RWPE1 (cell line): ENCODE measurements at regions not wholly inside any gene's neighbourhood (a gene's known extent, or its start where the extent isn't known, plus 50 kb on each side); places are given as distances from the start of the nearest gene placed in this dataset.

Experiments
- CTCF ChIA-PET: fragments of 350-600 bp; sonication (Branson Sonifier 250); formaldehyde crosslinking; extraction: SDS; loops from one replicate; lab custom pipeline; 2021; lab: Yijun Ruan, JAX
- POLR2A ChIA-PET: fragments of 400-600 bp; formaldehyde crosslinking; extraction: SDS; loops from one replicate; lab custom pipeline; 2020; ENCODE audit warnings: antibody characterized with exemption; ENCODE audit not compliant: low non-redundant PET; lab: Yijun Ruan, JAX
- DNase-seq: peaks from one replicate; pipeline ENCODE4 v3.0.0; 2012; ENCODE audit warnings: low spot score
- H3K27ac ChIP-seq: fragments of 450-650 bp; 2 replicates; pipeline ENCODE4 v1.5.1; 2017
- CTCF ChIP-seq: fragments of 450-650 bp; conservative IDR thresholded peaks from 2 replicates; pipeline ENCODE4 v1.5.1; 2017; ENCODE audit warnings: low read depth, mild to moderate bottlenecking

GRCh38 chr7:56174346-56174874, 58.2 kb upstream of the NUPR2 start:
- H3K27ac ChIP-seq: no peak overlapping the region
- TF ChIP-seq CTCF: no peak
- ChIA-PET CTCF (no interaction called here), POLR2A (no interaction called here)
- DNase-seq: no peak
